ENCODE measurements at regions not wholly inside any gene's neighbourhood (a gene's known extent, or its start where the extent isn't known, plus 50 kb on each side); places are given as distances from the start of the nearest gene placed in this dataset.

GRCh38 chr5:89016741-89017303, 133.8 kb upstream of the MEF2C start:
- WGBS, 2 donors, result 86 to 91% methylated on average over 3 of the region's 3 CpGs
- no peak for TF ChIP-seq CTCF (IDR thresholded peaks at IDR 0.05)
- TF ChIP-seq POLR2A (IDR thresholded peaks at IDR 0.05), result no peak
- ATAC-seq, result no peak
- H3K4me3 ChIP-seq, result no peak overlapping the region
- no peak overlapping the region for H3K27ac ChIP-seq
- intact Hi-C loops (cut with DNase I), result no loop called here
- no peaks in the 10 kb centered on the region for H3K4me1 ChIP-seq
- DNase-seq, result no peak
- no peaks in the 10 kb centered on the region for H3K36me3 ChIP-seq (replicated peaks in 1 of 2; ENCODE audit: insufficient read depth in 1 of 2, low read depth in 2 of 2)
- no peaks in the 10 kb centered on the region for H3K27me3 ChIP-seq
- no peaks in the 10 kb centered on the region for H3K9me3 ChIP-seq

DNA sequence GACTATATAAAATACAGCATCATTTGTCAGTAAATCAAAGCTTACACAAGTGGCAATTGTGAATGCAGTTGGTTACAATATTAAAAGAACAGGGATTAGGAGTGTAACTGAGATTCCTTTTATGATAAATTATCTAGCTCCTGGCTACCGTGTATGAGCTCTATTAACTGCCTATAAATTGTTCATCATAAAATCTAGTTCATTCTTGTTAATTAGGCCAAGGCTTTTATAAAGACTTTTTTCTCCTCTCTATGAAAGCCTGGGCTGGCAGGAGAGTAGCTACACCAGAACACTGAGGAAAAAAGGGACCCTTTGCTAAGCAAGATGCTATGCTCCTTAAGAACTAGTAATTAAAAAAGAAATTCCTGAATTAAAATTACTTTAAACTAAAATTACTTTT, 132.4 kb upstream of the MEF2C start:
- DNase-seq, result no peak
- Histone ChIP-seq H3K4me1 (no peaks in the 10 kb centered on the region), H3K27me3 (no peaks in the 10 kb centered on the region), H3K9me3 (no peaks in the 10 kb centered on the region), H3K4me3 (no peak overlapping the region), H3K27ac (no peak overlapping the region), H3K36me3 (replicated peaks in 1 of 2; ENCODE audit: insufficient read depth in 1 of 2, low read depth in 2 of 2) (no peaks in the 10 kb centered on the region)
- 55 to 68% methylated on average over 1 of the region's 1 CpG for WGBS, 2 donors
- TF ChIP-seq POLR2A (IDR thresholded peaks at IDR 0.05) (no peak), CTCF (IDR thresholded peaks at IDR 0.05) (no peak)
- intact Hi-C loops (cut with DNase I), result no loop called here
- ATAC-seq, result no peak

DNA sequence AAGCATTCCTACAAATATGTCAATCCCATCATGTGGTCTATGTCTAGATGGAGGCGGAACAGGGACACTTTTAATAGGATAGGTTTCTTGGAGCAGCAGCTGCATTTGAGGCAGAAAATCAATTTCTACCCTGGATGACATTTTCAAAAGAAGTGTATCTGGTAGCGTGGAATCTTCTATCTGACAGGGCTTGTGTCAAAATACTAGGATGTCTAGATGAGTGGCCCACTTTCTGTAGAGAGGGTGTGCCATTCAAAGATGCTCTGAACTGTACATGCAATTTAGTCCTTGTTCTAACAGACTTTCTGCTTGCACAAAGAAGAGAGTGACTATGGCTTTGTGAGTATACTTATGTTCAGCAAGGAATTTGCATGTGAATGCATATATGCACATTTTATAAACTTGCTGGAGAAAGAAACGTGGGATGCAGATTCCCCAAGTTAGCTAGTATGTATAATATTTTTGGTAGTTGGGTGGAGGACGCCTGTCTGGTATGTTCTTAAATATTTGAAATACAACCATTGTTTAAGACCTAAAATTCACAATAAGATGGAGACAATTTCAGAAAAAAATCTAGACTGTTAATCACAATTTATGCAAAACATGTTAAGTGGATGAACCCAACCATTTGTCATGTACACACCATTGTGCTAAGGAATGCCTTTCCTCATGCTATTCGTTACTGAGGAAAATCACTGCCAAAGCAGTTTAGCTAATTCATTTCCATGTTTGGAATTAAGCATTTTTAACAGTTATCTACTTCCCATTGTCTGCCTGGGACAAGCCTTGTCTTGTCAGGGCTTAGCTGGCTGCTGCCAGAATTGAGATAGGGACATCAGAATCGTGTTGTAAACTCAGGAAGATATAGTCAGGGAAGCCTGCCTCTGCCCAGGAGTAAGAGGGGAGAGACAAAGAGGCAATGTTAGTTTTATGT, 129.1 kb upstream of the MEF2C start:
- 62 to 66% methylated on average over 6 of the region's 6 CpGs for WGBS, 2 donors
- DNase-seq (no peak), ATAC-seq (no peak)
- Histone ChIP-seq H3K27ac (no peak overlapping the region), H3K9me3 (no peaks in the 10 kb centered on the region), H3K4me1 (no peaks in the 10 kb centered on the region), H3K36me3 (replicated peaks in 1 of 2; ENCODE audit: insufficient read depth in 1 of 2, low read depth in 2 of 2) (no peaks in the 10 kb centered on the region), H3K4me3 (no peak overlapping the region), H3K27me3 (no peaks in the 10 kb centered on the region)
- intact Hi-C loops (cut with DNase I), result no loop called here
- TF ChIP-seq POLR2A (IDR thresholded peaks at IDR 0.05) (no peak), CTCF (IDR thresholded peaks at IDR 0.05) (no peak)

DNA sequence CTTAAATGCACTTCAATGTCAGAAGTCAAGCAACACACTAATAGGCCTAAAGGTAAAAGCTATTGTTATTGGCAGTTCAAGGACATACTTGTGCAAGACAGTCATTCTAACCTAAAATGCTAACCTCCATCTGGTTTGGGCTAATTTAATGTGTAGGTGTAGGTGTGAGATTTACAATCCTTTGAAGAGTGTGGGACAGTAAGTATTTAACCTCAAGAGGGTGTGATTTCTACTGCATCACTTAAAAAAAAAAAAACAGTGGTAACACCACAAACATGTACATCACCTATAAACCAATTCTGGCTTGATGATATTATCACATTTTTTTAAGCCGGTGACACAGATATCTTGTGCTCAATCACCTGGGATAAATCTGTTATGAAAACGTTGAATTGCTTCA, 127.5 kb upstream of the MEF2C start:
- Histone ChIP-seq H3K27me3 (no peaks in the 10 kb centered on the region), H3K4me1 (no peaks in the 10 kb centered on the region), H3K9me3 (no peaks in the 10 kb centered on the region), H3K4me3 (no peak overlapping the region), H3K27ac (no peak overlapping the region), H3K36me3 (replicated peaks in 1 of 2; ENCODE audit: insufficient read depth in 1 of 2, low read depth in 2 of 2) (no peaks in the 10 kb centered on the region)
- ATAC-seq (no peak), DNase-seq (no peak)
- intact Hi-C loops (cut with DNase I), result no loop called here
- WGBS, 2 donors, result 69 to 77% methylated on average over 2 of the region's 2 CpGs
- TF ChIP-seq CTCF (IDR thresholded peaks at IDR 0.05) (no peak), POLR2A (IDR thresholded peaks at IDR 0.05) (no peak)
